B cell (primary cell): ENCODE measurements at regions not wholly inside any gene's neighbourhood (a gene's known extent, or its start where the extent isn't known, plus 50 kb on each side); places are given as distances from the start of the nearest gene placed in this dataset.

Experiments used
- ATAC-seq: fragments of 200-7000 bp; cut with Tn5 transposase; one replicate; pipeline ENCODE4 v1.10.0; 2021; ENCODE audit warnings: low read depth, mild to moderate bottlenecking, moderate number of reproducible peaks, moderate library complexity
- CTCF ChIA-PET: fragments of 350-600 bp; sonication (Branson Sonifier 250); formaldehyde crosslinking; loops from one replicate; lab custom pipeline; 2021; ENCODE audit warnings: antibody characterized with exemption, inconsistent platforms; lab: Charles Lee
- POLR2A ChIA-PET: fragments of 350-600 bp; sonication (Branson Sonifier 250); formaldehyde crosslinking; loops from one replicate; lab custom pipeline; 2021; ENCODE audit warnings: antibody characterized with exemption; lab: Charles Lee
- DNase-seq: peaks from one replicate; pipeline ENCODE4 v3.0.0; 2013
- H2AFZ ChIP-seq: 2 replicates; pipeline ENCODE4 v1.6.1; 2012; ENCODE audit warnings: mild to moderate bottlenecking, low read depth, low read length; ENCODE audit not compliant: insufficient read depth, poor library complexity, severe bottlenecking
- H3K27ac ChIP-seq, 2 donors: 1 replicate in 1 of 2; 2 replicates in 1 of 2; pipeline ENCODE4 v1.5.1; 2012 to 2013; ENCODE audit warnings: low read length in 2 of 2, mild to moderate bottlenecking in 2 of 2, moderate library complexity in 1 of 2
- H3K27me3 ChIP-seq, 4 experiments: fragments of 200-600 bp in 1 of 4; sonication (generic) in 1 of 4; replicated peaks in 1 of 4; 1 replicate in 2 of 4; 2 replicates in 2 of 4; pipeline versions ENCODE4 v1.6.1 to v1.7.0; 2013 to 2016; ENCODE audit warnings: low read length in 3 of 4, mild to moderate bottlenecking in 2 of 4, mixed read lengths in 1 of 4, moderate library complexity in 1 of 4; ENCODE audit not compliant: insufficient read depth in 4 of 4, control insufficient read depth in 3 of 4; ENCODE audit errors: control extremely low read depth in 1 of 4
- H3K36me3 ChIP-seq, 2 experiments: replicated peaks in 1 of 2; 1 replicate in 1 of 2; 2 replicates in 1 of 2; pipeline versions ENCODE4 v1.6.1 to v1.7.1; 2013; ENCODE audit warnings: low read length in 1 of 2; ENCODE audit not compliant: insufficient read depth in 2 of 2, control insufficient read depth in 1 of 2; ENCODE audit errors: control extremely low read depth in 1 of 2, extremely low read depth in 1 of 2
- H3K4me1 ChIP-seq, 2 donors: fragments of 200-600 bp in 1 of 2; sonication (generic) in 1 of 2; 1 replicate in 1 of 2; 2 replicates in 1 of 2; pipeline versions ENCODE4 v1.5.1 to v1.6.1; 2013 to 2017; ENCODE audit warnings: low read length in 2 of 2; ENCODE audit not compliant: control insufficient read depth in 2 of 2, insufficient read depth in 2 of 2
- H3K4me2 ChIP-seq: replicated peaks from 2 replicates; pipeline ENCODE3; 2012; ENCODE audit warnings: mild to moderate bottlenecking, low read depth, low read length; ENCODE audit not compliant: poor library complexity, severe bottlenecking
- H3K4me3 ChIP-seq, 5 experiments: fragments of 200-600 bp in 1 of 5; sonication (generic) in 1 of 5; 1 replicate in 3 of 5; 2 replicates in 2 of 5; pipeline versions ENCODE4 v1.5.1 to v1.7.0; 2011 to 2016; ENCODE audit warnings: low read length in 4 of 5, mild to moderate bottlenecking in 4 of 5, low read depth in 2 of 5, control low read depth in 1 of 5, moderate library complexity in 1 of 5; ENCODE audit not compliant: insufficient read depth in 1 of 5; ENCODE audit errors: control extremely low read depth in 1 of 5, extremely low read depth in 1 of 5
- H3K79me2 ChIP-seq: fragments of 200-600 bp; sonication (generic); one replicate; pipeline ENCODE4 v1.6.0; 2016; ENCODE audit warnings: low read length; ENCODE audit not compliant: control insufficient read depth, insufficient read depth
- H3K9ac ChIP-seq: fragments of 200-600 bp; sonication (generic); 2 replicates; pipeline ENCODE4 v1.6.1; 2017; ENCODE audit warnings: mild to moderate bottlenecking, low read length, moderate library complexity
- H3K9me3 ChIP-seq, 3 donors: one replicate each; pipeline versions ENCODE4 v1.6.1 to v1.7.1; 2013; ENCODE audit warnings: low read length in 2 of 3; ENCODE audit not compliant: control insufficient read depth in 2 of 3, insufficient read depth in 1 of 3; ENCODE audit errors: control extremely low read depth in 1 of 3
- H4K20me1 ChIP-seq: 2 replicates; pipeline ENCODE4 v1.6.0; 2012; ENCODE audit warnings: mild to moderate bottlenecking, low read length; ENCODE audit not compliant: insufficient read depth, control insufficient read depth, poor library complexity, severe bottlenecking
- H3K27ac Mint-ChIP-seq: one replicate; pipeline ENCODE4 v1.8.0; 2021; ENCODE audit warnings: mixed read lengths
- H3K27me3 Mint-ChIP-seq: one replicate; pipeline ENCODE4 v1.8.0; 2021; ENCODE audit warnings: mixed read lengths
- H3K4me1 Mint-ChIP-seq: one replicate; pipeline ENCODE4 v1.8.0; 2021; ENCODE audit warnings: mixed read lengths
- H3K4me3 Mint-ChIP-seq: one replicate; pipeline ENCODE4 v1.8.0; 2021; ENCODE audit warnings: mixed read lengths
- H3K9me3 Mint-ChIP-seq: one replicate; pipeline ENCODE4 v1.8.0; 2022; ENCODE audit warnings: mixed read lengths; ENCODE audit not compliant: insufficient read depth
- EZH2 ChIP-seq: IDR thresholded peaks from 2 replicates; pipeline ENCODE4 v1.6.1; 2012; ENCODE audit warnings: borderline replicate concordance, low read depth, mild to moderate bottlenecking, moderate library complexity, low read length; ENCODE audit not compliant: insufficient read depth, poor library complexity, severe bottlenecking
- WGBS: methylation state at CpG from one replicate; pipeline ENCODE4 v1.1.5; 2013; ENCODE audit warnings: missing lambda C conversion rate; ENCODE audit not compliant: insufficient coverage; 5-methylcytosine and 5-hydroxymethylcytosine counted together
- intact Hi-C: fragments of 100-400 bp; cut with micrococcal nuclease; formaldehyde crosslinking; loops from one replicate; pipeline ENCODE4 v1.10.0; 2022
- TF ChIP-seq, protein P1 (sequence below): fragments of 200-600 bp; IDR thresholded peaks from one replicate; pipeline ENCODE4 v1.8.0; 2022; ENCODE audit warnings: antibody characterized with exemption, mild to moderate bottlenecking

GRCh38 chr18:73118121-73118816, 250.5 kb upstream of the NETO1 start:
- Histone ChIP-seq H3K27ac (no peak overlapping the region), H3K36me3 (no peaks in the 10 kb centered on the region), H3K4me2 (no peak overlapping the region), H3K4me1 (peaks cover 10% of the 10 kb centered on the region in 2 donors), H3K27me3 (no peaks in the 10 kb centered on the region), H3K79me2 (no peaks in the 10 kb centered on the region), H2AFZ (no peak overlapping the region), H3K9me3 (peaks cover 0 to 10% (median 1%) of the 10 kb centered on the region in 3 donors), H4K20me1 (no peaks in the 10 kb centered on the region), H3K4me3 (no peak overlapping the region), H3K9ac (no peak overlapping the region)
- Mint-ChIP-seq H3K27ac (no peak overlapping the region), H3K4me1 (peaks cover 10% of the 10 kb centered on the region), H3K27me3 (no peaks in the 10 kb centered on the region), H3K9me3 (peaks cover 8% of the 10 kb centered on the region), H3K4me3 (no peak overlapping the region)
- no peak for DNase-seq
- intact Hi-C loops: no loop called here
- ChIA-PET POLR2A (no interaction called here), CTCF (no interaction called here)
- TF ChIP-seq, protein P1, sequence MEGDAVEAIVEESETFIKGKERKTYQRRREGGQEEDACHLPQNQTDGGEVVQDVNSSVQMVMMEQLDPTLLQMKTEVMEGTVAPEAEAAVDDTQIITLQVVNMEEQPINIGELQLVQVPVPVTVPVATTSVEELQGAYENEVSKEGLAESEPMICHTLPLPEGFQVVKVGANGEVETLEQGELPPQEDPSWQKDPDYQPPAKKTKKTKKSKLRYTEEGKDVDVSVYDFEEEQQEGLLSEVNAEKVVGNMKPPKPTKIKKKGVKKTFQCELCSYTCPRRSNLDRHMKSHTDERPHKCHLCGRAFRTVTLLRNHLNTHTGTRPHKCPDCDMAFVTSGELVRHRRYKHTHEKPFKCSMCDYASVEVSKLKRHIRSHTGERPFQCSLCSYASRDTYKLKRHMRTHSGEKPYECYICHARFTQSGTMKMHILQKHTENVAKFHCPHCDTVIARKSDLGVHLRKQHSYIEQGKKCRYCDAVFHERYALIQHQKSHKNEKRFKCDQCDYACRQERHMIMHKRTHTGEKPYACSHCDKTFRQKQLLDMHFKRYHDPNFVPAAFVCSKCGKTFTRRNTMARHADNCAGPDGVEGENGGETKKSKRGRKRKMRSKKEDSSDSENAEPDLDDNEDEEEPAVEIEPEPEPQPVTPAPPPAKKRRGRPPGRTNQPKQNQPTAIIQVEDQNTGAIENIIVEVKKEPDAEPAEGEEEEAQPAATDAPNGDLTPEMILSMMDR: no peak
- TF ChIP-seq EZH2: no peak
- ATAC-seq: no peak
- no CpG with 5 or more reads among the region's 3 CpGs for WGBS

DNA sequence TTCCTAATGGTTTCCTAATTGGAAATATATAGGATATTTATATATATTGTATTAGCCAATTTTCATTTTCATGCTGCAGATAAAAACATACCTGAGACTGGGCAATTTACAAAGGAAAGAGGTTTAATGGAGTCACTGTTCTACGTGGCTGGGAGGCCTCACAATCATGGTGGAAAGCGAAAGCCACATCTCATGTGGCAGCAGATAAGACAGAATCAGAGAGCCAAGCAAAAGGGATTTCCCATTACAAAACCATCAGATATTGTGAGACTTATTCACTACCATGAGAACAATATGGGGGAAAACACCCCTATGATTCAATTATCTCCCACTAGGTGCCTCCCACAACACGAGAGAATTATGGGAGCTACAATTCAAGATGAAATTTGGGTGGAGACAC, 242.5 kb upstream of the NETO1 start:
- no peak overlapping the region for H3K4me3 Mint-ChIP-seq
- no peak overlapping the region for H3K27ac ChIP-seq
- no peaks in the 10 kb centered on the region for H3K4me1 ChIP-seq
- no peaks in the 10 kb centered on the region for H4K20me1 ChIP-seq
- H2AFZ ChIP-seq: no peak overlapping the region
- no peak overlapping the region for H3K9ac ChIP-seq
- no peaks in the 10 kb centered on the region for H3K79me2 ChIP-seq
- no peak overlapping the region for H3K4me2 ChIP-seq
- no peaks in the 10 kb centered on the region for H3K4me1 Mint-ChIP-seq
- peaks cover 0 to 4% (median 1%) of the 10 kb centered on the region in 3 donors for H3K9me3 ChIP-seq
- no peak for TF ChIP-seq EZH2
- TF ChIP-seq, protein P1: no peak
- ChIA-PET POLR2A (no interaction called here), CTCF (no interaction called here)
- 74% methylated on average over 2 of the region's 3 CpGs for WGBS
- DNase-seq: no peak
- H3K4me3 ChIP-seq: no peak overlapping the region
- H3K27me3 ChIP-seq: no peaks in the 10 kb centered on the region
- H3K27ac Mint-ChIP-seq: no peak overlapping the region
- no peaks in the 10 kb centered on the region for H3K36me3 ChIP-seq
- H3K27me3 Mint-ChIP-seq: no peaks in the 10 kb centered on the region
- no peak for ATAC-seq
- H3K9me3 Mint-ChIP-seq: no peaks in the 10 kb centered on the region
- intact Hi-C loops: no loop called here
